SU-DHL-6 (cell line): ENCODE measurements at regions not wholly inside any gene's neighbourhood (a gene's known extent, or its start where the extent isn't known, plus 50 kb on each side); places are given as distances from the start of the nearest gene placed in this dataset.

Experiments used
- EZH2phosphoT487 ChIP-seq: fragments of 200-600 bp; sonication (generic), shearing (Covaris generic); conservative IDR thresholded peaks from 2 replicates; pipeline ENCODE4 v1.6.1; 2018; ENCODE audit warnings: mild to moderate bottlenecking, antibody characterized with exemption, low read length, moderate library complexity, mixed read lengths
- TF ChIP-seq, protein P1 (sequence below): fragments of 200-600 bp; sonication (generic); IDR thresholded peaks from one replicate; pipeline ENCODE4 v1.5.1; 2017; ENCODE audit warnings: antibody characterized with exemption, mild to moderate bottlenecking, low read length, moderate library complexity; ENCODE audit not compliant: insufficient read depth, poor library complexity, severe bottlenecking

DNA sequence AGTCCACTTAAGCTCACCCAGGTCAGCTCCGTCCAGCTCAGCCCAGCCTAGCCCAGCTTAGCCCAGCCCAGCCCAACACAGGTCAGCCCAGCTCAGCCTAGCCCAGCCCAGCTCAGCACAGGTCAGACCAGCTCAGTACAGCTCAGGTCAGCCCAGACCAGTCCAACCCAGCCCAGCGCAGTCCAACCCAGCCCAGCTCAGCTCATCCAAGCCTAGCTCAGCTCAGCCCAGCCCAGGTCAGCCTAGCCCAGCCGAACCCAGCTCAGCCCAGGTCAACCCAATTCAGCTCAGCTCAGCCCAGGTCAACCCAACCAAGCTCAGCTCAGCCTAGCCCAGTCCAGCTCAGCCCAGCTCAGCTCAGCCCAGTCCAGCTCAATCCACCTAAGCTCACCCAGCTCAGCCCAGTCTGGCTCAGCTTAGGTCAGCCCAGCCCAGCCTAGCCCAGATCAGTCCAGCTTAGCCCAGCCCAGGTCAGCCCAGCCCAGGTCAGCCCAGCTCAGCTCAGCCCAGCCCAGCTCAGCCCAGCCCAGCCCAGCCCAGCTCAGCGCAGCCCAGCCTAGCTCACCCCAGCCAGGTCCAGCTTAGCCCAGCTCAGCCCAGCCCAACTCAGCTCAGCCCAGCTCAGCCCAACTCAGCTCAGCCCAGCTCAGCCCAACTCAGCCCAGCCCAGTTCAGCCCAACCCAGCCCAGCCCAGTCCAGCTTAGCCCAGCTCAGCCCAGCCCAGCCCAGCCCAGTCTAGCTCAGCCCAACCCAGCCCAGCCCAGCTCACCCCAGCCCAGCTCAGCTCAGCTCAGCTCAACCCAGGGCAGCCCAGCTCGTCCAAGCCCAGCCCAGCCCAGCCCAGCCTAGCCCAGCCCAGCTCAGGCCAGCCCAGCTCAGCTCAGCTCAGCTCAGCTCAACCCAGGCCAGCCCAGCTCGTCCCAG is 184.0 kb downstream of the TMEM121 start:
- TF ChIP-seq, protein P1, sequence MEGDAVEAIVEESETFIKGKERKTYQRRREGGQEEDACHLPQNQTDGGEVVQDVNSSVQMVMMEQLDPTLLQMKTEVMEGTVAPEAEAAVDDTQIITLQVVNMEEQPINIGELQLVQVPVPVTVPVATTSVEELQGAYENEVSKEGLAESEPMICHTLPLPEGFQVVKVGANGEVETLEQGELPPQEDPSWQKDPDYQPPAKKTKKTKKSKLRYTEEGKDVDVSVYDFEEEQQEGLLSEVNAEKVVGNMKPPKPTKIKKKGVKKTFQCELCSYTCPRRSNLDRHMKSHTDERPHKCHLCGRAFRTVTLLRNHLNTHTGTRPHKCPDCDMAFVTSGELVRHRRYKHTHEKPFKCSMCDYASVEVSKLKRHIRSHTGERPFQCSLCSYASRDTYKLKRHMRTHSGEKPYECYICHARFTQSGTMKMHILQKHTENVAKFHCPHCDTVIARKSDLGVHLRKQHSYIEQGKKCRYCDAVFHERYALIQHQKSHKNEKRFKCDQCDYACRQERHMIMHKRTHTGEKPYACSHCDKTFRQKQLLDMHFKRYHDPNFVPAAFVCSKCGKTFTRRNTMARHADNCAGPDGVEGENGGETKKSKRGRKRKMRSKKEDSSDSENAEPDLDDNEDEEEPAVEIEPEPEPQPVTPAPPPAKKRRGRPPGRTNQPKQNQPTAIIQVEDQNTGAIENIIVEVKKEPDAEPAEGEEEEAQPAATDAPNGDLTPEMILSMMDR, result no peak
- TF ChIP-seq EZH2phosphoT487, result no peak
